ENCODE measurements at regions not wholly inside any gene's neighbourhood (a gene's known extent, or its start where the extent isn't known, plus 50 kb on each side); places are given as distances from the start of the nearest gene placed in this dataset.

GRCh38 chr18:57961411-57961810 lies 82.6 kb upstream of the NEDD4L start:
- no peak for DNase-seq
- no TSS peak for BruUV-seq (replicated peaks)
- no peaks in the 10 kb centered on the region for H3K9me3 Mint-ChIP-seq (ENCODE audit: low read depth, unreplicated experiment)
- H3K4me3 Mint-ChIP-seq (ENCODE audit: low read depth, unreplicated experiment) = no peak overlapping the region
- intact Hi-C loops (cut with micrococcal nuclease; ENCODE audit: unreplicated experiment) = loop anchor here (5.0 kb wide), 1 partner anchor 51 kb away; no protein-coding TSS in a partner anchor
- H3K27ac Mint-ChIP-seq (ENCODE audit: unreplicated experiment) = peak overlapping the region; percentile 23
- CTCF ChIA-PET = no interaction called here
- peaks cover 4% of the 10 kb centered on the region for H3K36me3 Mint-ChIP-seq (ENCODE audit: insufficient read depth, unreplicated experiment)
- H3K4me1 Mint-ChIP-seq (ENCODE audit: low read depth, unreplicated experiment) = peaks cover 31% of the 10 kb centered on the region
- no peaks in the 10 kb centered on the region for H3K27me3 Mint-ChIP-seq (ENCODE audit: unreplicated experiment)
- TF ChIP-seq CTCF (IDR thresholded peaks at IDR 0.05; ENCODE audit: unreplicated experiment) = no peak

GRCh38 chr18:57959278-57959677 lies 84.7 kb upstream of the NEDD4L start:
- CTCF ChIA-PET = interaction anchor here (0.7 to 1.9 kb wide), 13 partner anchors 43 to 176 kb away, joined by 3 to 20 read pairs (median 5); partner anchors contain the start of gene NEDD4L
- peak; percentile 72 for DNase-seq
- H3K4me3 Mint-ChIP-seq (ENCODE audit: low read depth, unreplicated experiment) = no peak overlapping the region
- H3K4me1 Mint-ChIP-seq (ENCODE audit: low read depth, unreplicated experiment) = peaks cover 31% of the 10 kb centered on the region
- H3K27me3 Mint-ChIP-seq (ENCODE audit: unreplicated experiment) = no peaks in the 10 kb centered on the region
- no peak for TF ChIP-seq CTCF (IDR thresholded peaks at IDR 0.05; ENCODE audit: unreplicated experiment)
- peaks cover 4% of the 10 kb centered on the region for H3K36me3 Mint-ChIP-seq (ENCODE audit: insufficient read depth, unreplicated experiment)
- no peak overlapping the region for H3K27ac Mint-ChIP-seq (ENCODE audit: unreplicated experiment)
- intact Hi-C loops (cut with micrococcal nuclease; ENCODE audit: unreplicated experiment) = loop anchor here (2.0 to 5.0 kb wide), 4 partner anchors 77 to 218 kb away; partner anchors contain the start of gene NEDD4L
- no peaks in the 10 kb centered on the region for H3K9me3 Mint-ChIP-seq (ENCODE audit: low read depth, unreplicated experiment)
- BruUV-seq (replicated peaks) = no TSS peak

- Mint-ChIP-seq H3K4me3 (ENCODE audit: low read depth, unreplicated experiment) (no peak overlapping the region), H3K9me3 (ENCODE audit: low read depth, unreplicated experiment) (no peaks in the 10 kb centered on the region), H3K36me3 (ENCODE audit: insufficient read depth, unreplicated experiment) (peaks cover 4% of the 10 kb centered on the region), H3K27ac (ENCODE audit: unreplicated experiment) (no peak overlapping the region), H3K4me1 (ENCODE audit: low read depth, unreplicated experiment) (peaks cover 30% of the 10 kb centered on the region), H3K27me3 (ENCODE audit: unreplicated experiment) (no peaks in the 10 kb centered on the region)
- BruUV-seq (replicated peaks) = no TSS peak
- CTCF ChIA-PET = no interaction called here
- no peak for TF ChIP-seq CTCF (IDR thresholded peaks at IDR 0.05; ENCODE audit: unreplicated experiment)
- intact Hi-C loops (cut with micrococcal nuclease; ENCODE audit: unreplicated experiment) = loop anchor here (5.0 kb wide), 2 partner anchors 75 to 220 kb away; no protein-coding TSS in a partner anchor
- no peak for DNase-seq
Measured at GRCh38 chr18:57957210-57957609, 86.8 kb upstream of the NEDD4L start.

GRCh38 chr18:57956491-57956890 lies 87.5 kb upstream of the NEDD4L start:
- no peaks in the 10 kb centered on the region for H3K27me3 Mint-ChIP-seq (ENCODE audit: unreplicated experiment)
- no peaks in the 10 kb centered on the region for H3K9me3 Mint-ChIP-seq (ENCODE audit: low read depth, unreplicated experiment)
- no peak overlapping the region for H3K4me3 Mint-ChIP-seq (ENCODE audit: low read depth, unreplicated experiment)
- no peak for DNase-seq
- TF ChIP-seq CTCF (IDR thresholded peaks at IDR 0.05; ENCODE audit: unreplicated experiment) = no peak
- no TSS peak for BruUV-seq (replicated peaks)
- peaks cover 4% of the 10 kb centered on the region for H3K36me3 Mint-ChIP-seq (ENCODE audit: insufficient read depth, unreplicated experiment)
- H3K27ac Mint-ChIP-seq (ENCODE audit: unreplicated experiment) = no peak overlapping the region
- intact Hi-C loops (cut with micrococcal nuclease; ENCODE audit: unreplicated experiment) = loop anchor here (5.0 kb wide), 2 partner anchors 74 to 221 kb away; no protein-coding TSS in a partner anchor
- CTCF ChIA-PET = no interaction called here
- peaks cover 23% of the 10 kb centered on the region for H3K4me1 Mint-ChIP-seq (ENCODE audit: low read depth, unreplicated experiment)

Data from Calu3 (cell line).